ENCODE measurements at regions not wholly inside any gene's neighbourhood (a gene's known extent, or its start where the extent isn't known, plus 50 kb on each side); places are given as distances from the start of the nearest gene placed in this dataset.
A peak's percentile ranks its signal among the peaks of the same experiment; 100 is the strongest.

- TF ChIP-seq EZH2phosphoT487 (IDR thresholded peaks at IDR 0.05; ENCODE audit: borderline replicate concordance, low read depth, low read length) = no peak
- no peak for TF ChIP-seq CTCF (conservative IDR thresholded peaks at IDR 0.05; ENCODE audit: low read length)
- DNase-seq (ENCODE audit: low spot score) = no peak
- intact Hi-C loops (cut with micrococcal nuclease; ENCODE audit: unreplicated experiment) = no loop called here
These were observed 215.1 kb upstream of the ZNF507 start for GRCh38 chr19:32130332-32130731.

GRCh38 chr19:32131005-32131404 is 214.4 kb upstream of the ZNF507 start:
- ChIA-PET POLR2A (interaction anchor here (0.5 kb wide), 1 partner anchor 33 kb away, joined by 3 read pairs; no protein-coding TSS in a partner anchor), CTCF (ENCODE audit: unreplicated experiment) (no interaction called here)
- H3K4me2 ChIP-seq (ENCODE audit: low read length) = no peak overlapping the region
- H2AFZ ChIP-seq (ENCODE audit: low read length) = no peak overlapping the region
- TF ChIP-seq EZH2phosphoT487 (IDR thresholded peaks at IDR 0.05; ENCODE audit: borderline replicate concordance, low read depth, low read length) (no peak), CTCF (conservative IDR thresholded peaks at IDR 0.05; ENCODE audit: low read length) (no peak)
- no peak for DNase-seq (ENCODE audit: low spot score)
- no peaks in the 10 kb centered on the region for H4K20me1 ChIP-seq (ENCODE audit: insufficient read depth, low read length)
- no peaks in the 10 kb centered on the region for H3K4me1 ChIP-seq (ENCODE audit: insufficient read depth, low read length, poor library complexity, severe bottlenecking)
- intact Hi-C loops (cut with micrococcal nuclease; ENCODE audit: unreplicated experiment) = no loop called here
- BruUV-seq (replicated peaks) = no TSS peak
- no peaks in the 10 kb centered on the region for H3K36me3 ChIP-seq (ENCODE audit: insufficient read depth, low read length)
- H3K79me2 ChIP-seq (ENCODE audit: insufficient read depth, low read depth, low read length) = no peaks in the 10 kb centered on the region
- H3K4me3 ChIP-seq (ENCODE audit: low read depth, low read length, poor library complexity, severe bottlenecking) = no peak overlapping the region
- no peaks in the 10 kb centered on the region for H3K9me2 ChIP-seq (ENCODE audit: insufficient read depth, low read length)
- H3K27ac ChIP-seq (ENCODE audit: low read depth, low read length, poor library complexity, severe bottlenecking) = no peak overlapping the region
- no peaks in the 10 kb centered on the region for H3K9me3 ChIP-seq (ENCODE audit: low read length)

More at GRCh38 chr19:32130332-32130731, 215.1 kb upstream of the ZNF507 start:
- CTCF ChIA-PET (ENCODE audit: unreplicated experiment) = no interaction called here
- no TSS peak for BruUV-seq (replicated peaks)
- no peaks in the 10 kb centered on the region for H3K79me2 ChIP-seq (ENCODE audit: insufficient read depth, low read depth, low read length)
- no peaks in the 10 kb centered on the region for H3K9me2 ChIP-seq (ENCODE audit: insufficient read depth, low read length)
- no peak overlapping the region for H3K4me3 ChIP-seq (ENCODE audit: low read depth, low read length, poor library complexity, severe bottlenecking)
- POLR2A ChIA-PET = interaction anchor here (0.5 kb wide), 1 partner anchor 34 kb away, joined by 3 read pairs; no protein-coding TSS in a partner anchor
- no peak overlapping the region for H3K4me2 ChIP-seq (ENCODE audit: low read length)
- no peaks in the 10 kb centered on the region for H4K20me1 ChIP-seq (ENCODE audit: insufficient read depth, low read length)
- H3K4me1 ChIP-seq (ENCODE audit: insufficient read depth, low read length, poor library complexity, severe bottlenecking) = no peaks in the 10 kb centered on the region
- no peaks in the 10 kb centered on the region for H3K9me3 ChIP-seq (ENCODE audit: low read length)
- H2AFZ ChIP-seq (ENCODE audit: low read length) = no peak overlapping the region
- H3K27ac ChIP-seq (ENCODE audit: low read depth, low read length, poor library complexity, severe bottlenecking) = no peak overlapping the region
- H3K36me3 ChIP-seq (ENCODE audit: insufficient read depth, low read length) = no peaks in the 10 kb centered on the region

GRCh38 chr19:32138416-32138815 is 207.0 kb upstream of the ZNF507 start:
- Histone ChIP-seq H3K4me2 (ENCODE audit: low read length) (no peak overlapping the region), H3K9me3 (ENCODE audit: low read length) (no peaks in the 10 kb centered on the region), H3K4me3 (ENCODE audit: low read depth, low read length, poor library complexity, severe bottlenecking) (no peak overlapping the region), H3K9me2 (ENCODE audit: insufficient read depth, low read length) (no peaks in the 10 kb centered on the region), H4K20me1 (ENCODE audit: insufficient read depth, low read length) (no peaks in the 10 kb centered on the region), H2AFZ (ENCODE audit: low read length) (no peak overlapping the region), H3K4me1 (ENCODE audit: insufficient read depth, low read length, poor library complexity, severe bottlenecking) (no peaks in the 10 kb centered on the region), H3K79me2 (ENCODE audit: insufficient read depth, low read depth, low read length) (no peaks in the 10 kb centered on the region), H3K27ac (ENCODE audit: low read depth, low read length, poor library complexity, severe bottlenecking) (no peak overlapping the region), H3K36me3 (ENCODE audit: insufficient read depth, low read length) (no peaks in the 10 kb centered on the region)
- TF ChIP-seq EZH2phosphoT487 (IDR thresholded peaks at IDR 0.05; ENCODE audit: borderline replicate concordance, low read depth, low read length) (no peak), CTCF (conservative IDR thresholded peaks at IDR 0.05; ENCODE audit: low read length) (peak; percentile 22; the same call in 1 of the 2 replicates)
- no peak for DNase-seq (ENCODE audit: low spot score)
- CTCF ChIA-PET (ENCODE audit: unreplicated experiment) = no interaction called here
- intact Hi-C loops (cut with micrococcal nuclease; ENCODE audit: unreplicated experiment) = no loop called here
- no TSS peak for BruUV-seq (replicated peaks)
- POLR2A ChIA-PET = no interaction called here
